Fibroblast of villous mesenchyme (primary cell): ENCODE measurements at regions not wholly inside any gene's neighbourhood (a gene's known extent, or its start where the extent isn't known, plus 50 kb on each side); places are given as distances from the start of the nearest gene placed in this dataset.
A peak's percentile ranks its signal among the peaks of the same experiment; 100 is the strongest.
"Not testable (repeated sequence)": the region's sequence is repeated elsewhere in the genome, so short reads cannot be mapped to it uniquely, and the experiment has no call there.

ENCODE experiments used
- DNase-seq: peaks from one replicate; pipeline ENCODE4 v3.0.0-alpha.2; 2010; ENCODE audit warnings: low read depth
- H3K4me3 ChIP-seq: 2 replicates; pipeline ENCODE4 v1.5.1; 2011; ENCODE audit warnings: low read depth, mild to moderate bottlenecking, low read length
- CTCF ChIP-seq: IDR thresholded peaks from 2 replicates; pipeline ENCODE4 v1.5.1; 2012; ENCODE audit warnings: low read depth, mild to moderate bottlenecking, low read length; ENCODE audit not compliant: insufficient read depth

GRCh38 chr12:85424581-85425348, 144.7 kb downstream of the ALX1 start:
- no peak overlapping the region for H3K4me3 ChIP-seq
- TF ChIP-seq CTCF: peak; percentile 55
- peak; percentile 31 for DNase-seq

GRCh38 chr12:85425349-85425612, 145.3 kb downstream of the ALX1 start:
- DNase-seq: no peak
- no peak overlapping the region for H3K4me3 ChIP-seq
- TF ChIP-seq CTCF: no peak

GRCh38 chr12:85425926-85426325, 145.9 kb downstream of the ALX1 start:
- no peak for TF ChIP-seq CTCF
- no peak overlapping the region for H3K4me3 ChIP-seq
- DNase-seq: no peak

- not testable (repeated sequence) for DNase-seq, H3K4me3 ChIP-seq
These were observed 153.1 kb downstream of the ALX1 start for GRCh38 chr12:85433148-85433547.

GRCh38 chr12:85440271-85440670, 160.3 kb downstream of the ALX1 start:
- H3K4me3 ChIP-seq: no peak overlapping the region
- no peak for TF ChIP-seq CTCF
- no peak for DNase-seq

- H3K4me3 ChIP-seq: no peak overlapping the region
- TF ChIP-seq CTCF: no peak
- DNase-seq: no peak
These were observed 161.0 kb downstream of the ALX1 start for GRCh38 chr12:85441025-85441424.

GRCh38 chr12:85441741-85442140, 161.7 kb downstream of the ALX1 start:
- peak; percentile 10 for DNase-seq
- H3K4me3 ChIP-seq: no peak overlapping the region
- TF ChIP-seq CTCF: peak; percentile 45
